Lung (tissue), 11 donors: ENCODE measurements at regions not wholly inside any gene's neighbourhood (a gene's known extent, or its start where the extent isn't known, plus 50 kb on each side); places are given as distances from the start of the nearest gene placed in this dataset.

Source experiments
- ATAC-seq: fragments of 200-7000 bp; cut with Tn5 transposase; one replicate; pipeline ENCODE4 v1.9.1; 2020; ENCODE audit warnings: moderate number of reproducible peaks; ENCODE audit not compliant: insufficient read depth, low FRiP score
- DNase-seq, 3 donors: peaks; one replicate each; pipeline ENCODE4 v3.0.0-alpha.2; 2013 to 2017
- H3K27ac ChIP-seq, 2 donors: one replicate each; pipeline ENCODE4 v1.5.1; 2013; ENCODE audit warnings: mild to moderate bottlenecking in 2 of 2, moderate library complexity in 2 of 2, control low read depth in 1 of 2, inconsistent platforms in 1 of 2, low read depth in 1 of 2, low read length in 1 of 2
- H3K27me3 ChIP-seq, 3 donors: one replicate each; pipeline ENCODE4 v1.5.1; 2013; ENCODE audit warnings: low read length in 2 of 3; ENCODE audit not compliant: control insufficient read depth in 3 of 3, insufficient read depth in 3 of 3
- H3K36me3 ChIP-seq, 4 donors: one replicate each; pipeline ENCODE4 v1.5.1; 2013; ENCODE audit warnings: low read length in 4 of 4, mild to moderate bottlenecking in 1 of 4, moderate library complexity in 1 of 4; ENCODE audit not compliant: control insufficient read depth in 4 of 4, insufficient read depth in 4 of 4
- H3K4me1 ChIP-seq, 5 donors: one replicate each; pipeline ENCODE4 v1.5.1; 2013; ENCODE audit warnings: low read length in 5 of 5, mild to moderate bottlenecking in 2 of 5, moderate library complexity in 1 of 5; ENCODE audit not compliant: control insufficient read depth in 5 of 5, insufficient read depth in 5 of 5
- H3K4me3 ChIP-seq: one replicate; pipeline ENCODE4 v1.5.1; 2013; ENCODE audit warnings: mild to moderate bottlenecking, control low read depth, moderate library complexity
- H3K9ac ChIP-seq, 2 donors: one replicate each; pipeline ENCODE4 v1.5.1; 2013; ENCODE audit warnings: low read length in 2 of 2, control low read depth in 1 of 2; ENCODE audit not compliant: insufficient read depth in 1 of 2
- H3K9me3 ChIP-seq, 4 donors: one replicate each; pipeline ENCODE4 v1.5.1; 2013; ENCODE audit warnings: low read length in 3 of 4, mild to moderate bottlenecking in 1 of 4, moderate library complexity in 1 of 4; ENCODE audit not compliant: control insufficient read depth in 4 of 4, insufficient read depth in 3 of 4
- CTCF ChIP-seq: IDR thresholded peaks from 2 replicates; pipeline ENCODE4 v1.5.1; 2012; ENCODE audit warnings: mild to moderate bottlenecking; ENCODE audit errors: control extremely low read depth, extremely low read depth
- WGBS, 2 donors: extraction: QIAGEN DNeasy Blood & Tissue Kit; methylation state at CpG; one replicate each; pipeline ENCODE4 v1.1.7; 2013; 5-methylcytosine and 5-hydroxymethylcytosine counted together
- donor health status: control.
- donor health status: control.
- donor health status: Bipolar disorder and iron deficiency.
- donor health status: healthy.
- donor health status: DM: yes; HTN: yes; CAD: no.

DNA sequence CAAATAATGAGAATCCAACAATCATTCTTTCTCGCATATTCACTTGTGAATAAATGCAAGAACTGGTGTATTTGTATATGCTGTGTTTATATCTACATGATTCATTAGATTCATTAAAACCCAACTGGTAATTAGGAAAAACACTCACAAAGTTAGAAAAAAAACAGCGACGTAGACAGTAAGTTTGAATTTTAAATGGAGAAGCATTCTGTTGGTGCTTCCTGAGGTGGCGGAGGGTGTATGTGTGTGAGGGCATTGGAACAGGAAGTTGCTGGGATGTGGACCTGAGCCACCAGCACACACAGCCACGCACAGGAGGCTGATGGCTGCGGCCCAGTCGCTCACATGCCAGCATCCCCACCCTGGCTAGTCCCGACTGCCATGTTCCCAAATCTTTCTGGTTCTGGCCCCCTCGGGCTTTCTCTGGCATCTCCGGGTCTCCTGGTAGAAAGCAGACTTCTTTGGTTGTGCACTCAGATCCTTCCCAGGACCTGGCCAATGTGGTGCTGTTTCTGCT is 121.6 kb upstream of the IRF2BP2 start:
- DNase-seq (no peak), ATAC-seq (no peak)
- Histone ChIP-seq H3K9ac (no peak overlapping the region), H3K4me3 (no peak overlapping the region), H3K27ac (peak overlapping the region in 1 of 2 donors; percentile 20), H3K4me1 (peaks cover 2 to 14% (median 11%) of the 10 kb centered on the region in 5 donors), H3K9me3 (no peaks in the 10 kb centered on the region), H3K36me3 (no peaks in the 10 kb centered on the region), H3K27me3 (no peaks in the 10 kb centered on the region)
- WGBS, 2 donors, result 31 to 58% methylated on average over 10 of the region's 10 CpGs
- TF ChIP-seq CTCF, result no peak

GRCh38 chr1:234730770-234731568 is 121.0 kb upstream of the IRF2BP2 start:
- H3K4me3 ChIP-seq, result no peak overlapping the region
- no peaks in the 10 kb centered on the region for H3K9me3 ChIP-seq
- TF ChIP-seq CTCF, result no peak
- no peak overlapping the region for H3K9ac ChIP-seq
- no peaks in the 10 kb centered on the region for H3K27me3 ChIP-seq
- H3K36me3 ChIP-seq, result no peaks in the 10 kb centered on the region
- DNase-seq, result no peak
- H3K4me1 ChIP-seq, result peaks cover 6 to 21% (median 18%) of the 10 kb centered on the region in 5 donors
- H3K27ac ChIP-seq, result no peak overlapping the region
- no peak for ATAC-seq
- 68 to 70% methylated on average over 6 of the region's 6 CpGs for WGBS, 2 donors

GRCh38 chr1:234730475-234730769 is 120.4 kb upstream of the IRF2BP2 start:
- no peaks in the 10 kb centered on the region for H3K9me3 ChIP-seq
- ATAC-seq (no peak), DNase-seq (no peak)
- H3K27ac ChIP-seq, result no peak overlapping the region
- no peak overlapping the region for H3K9ac ChIP-seq
- 40 to 84% methylated on average over 1 of the region's 1 CpG for WGBS, 2 donors
- H3K4me1 ChIP-seq, result peaks cover 11 to 26% (median 23%) of the 10 kb centered on the region in 5 donors
- H3K27me3 ChIP-seq, result no peaks in the 10 kb centered on the region
- H3K36me3 ChIP-seq, result no peaks in the 10 kb centered on the region
- no peak for TF ChIP-seq CTCF
- no peak overlapping the region for H3K4me3 ChIP-seq
